ENCODE measurements at regions not wholly inside any gene's neighbourhood (a gene's known extent, or its start where the extent isn't known, plus 50 kb on each side); places are given as distances from the start of the nearest gene placed in this dataset.

DNA sequence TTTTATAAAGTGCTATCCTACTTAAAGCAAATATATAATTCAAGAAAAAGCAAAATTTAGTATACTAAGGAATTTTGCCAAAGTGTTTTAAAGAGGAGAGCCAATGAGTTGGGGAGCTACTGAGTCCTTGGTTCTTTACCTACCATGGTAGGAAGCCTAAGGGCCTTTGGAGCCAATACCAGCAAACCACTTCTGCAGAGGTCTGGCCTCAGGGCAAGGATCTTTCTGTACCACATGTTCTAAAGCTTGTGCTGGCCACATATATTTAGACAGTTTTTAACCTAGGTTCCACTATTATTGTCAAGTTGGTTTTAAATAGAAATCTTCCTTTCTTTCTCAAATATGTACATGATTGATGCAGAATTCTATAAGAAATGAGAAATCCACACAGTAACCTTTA is 172.3 kb upstream of the NREP start:
- no peaks in the 10 kb centered on the region for H3K9me2 ChIP-seq (replicated peaks; ENCODE audit: insufficient read depth, low read length)
- no peak for DNase-seq
- no peaks in the 10 kb centered on the region for H4K20me1 ChIP-seq (ENCODE audit: insufficient read depth, low read length)
- no peak overlapping the region for H2AFZ ChIP-seq (ENCODE audit: low read length)
- H3F3A ChIP-seq (ENCODE audit: insufficient read depth, low read length): no peaks in the 10 kb centered on the region
- no peaks in the 10 kb centered on the region for H3K9me3 ChIP-seq (replicated peaks; ENCODE audit: insufficient read depth, low read length)
- H3K79me2 ChIP-seq (ENCODE audit: low read length): no peaks in the 10 kb centered on the region
- no peaks in the 10 kb centered on the region for H3K27me3 ChIP-seq (replicated peaks; ENCODE audit: insufficient read depth, low read length)
- no peak overlapping the region for H3K4me3 ChIP-seq (ENCODE audit: low read length)
- no peaks in the 10 kb centered on the region for H3K36me3 ChIP-seq (replicated peaks; ENCODE audit: insufficient read depth, low read length)
- TF ChIP-seq, protein P1, sequence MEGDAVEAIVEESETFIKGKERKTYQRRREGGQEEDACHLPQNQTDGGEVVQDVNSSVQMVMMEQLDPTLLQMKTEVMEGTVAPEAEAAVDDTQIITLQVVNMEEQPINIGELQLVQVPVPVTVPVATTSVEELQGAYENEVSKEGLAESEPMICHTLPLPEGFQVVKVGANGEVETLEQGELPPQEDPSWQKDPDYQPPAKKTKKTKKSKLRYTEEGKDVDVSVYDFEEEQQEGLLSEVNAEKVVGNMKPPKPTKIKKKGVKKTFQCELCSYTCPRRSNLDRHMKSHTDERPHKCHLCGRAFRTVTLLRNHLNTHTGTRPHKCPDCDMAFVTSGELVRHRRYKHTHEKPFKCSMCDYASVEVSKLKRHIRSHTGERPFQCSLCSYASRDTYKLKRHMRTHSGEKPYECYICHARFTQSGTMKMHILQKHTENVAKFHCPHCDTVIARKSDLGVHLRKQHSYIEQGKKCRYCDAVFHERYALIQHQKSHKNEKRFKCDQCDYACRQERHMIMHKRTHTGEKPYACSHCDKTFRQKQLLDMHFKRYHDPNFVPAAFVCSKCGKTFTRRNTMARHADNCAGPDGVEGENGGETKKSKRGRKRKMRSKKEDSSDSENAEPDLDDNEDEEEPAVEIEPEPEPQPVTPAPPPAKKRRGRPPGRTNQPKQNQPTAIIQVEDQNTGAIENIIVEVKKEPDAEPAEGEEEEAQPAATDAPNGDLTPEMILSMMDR (IDR thresholded peaks at IDR 0.05; ENCODE audit: low read length): no peak
- no peak for TF ChIP-seq EZH2 (optimal IDR thresholded peaks at IDR 0.05; ENCODE audit: low read depth, low read length)
- no peak for TF ChIP-seq EZH2phosphoT487 (IDR thresholded peaks at IDR 0.05; ENCODE audit: low read length)
- no peak overlapping the region for H3K4me2 ChIP-seq (ENCODE audit: low read depth, low read length)
- no peak overlapping the region for H3K27ac ChIP-seq (ENCODE audit: low read length)
- no peaks in the 10 kb centered on the region for H3K4me1 ChIP-seq (ENCODE audit: low read length)
- no peak overlapping the region for H3K9ac ChIP-seq (ENCODE audit: low read length)

DNA sequence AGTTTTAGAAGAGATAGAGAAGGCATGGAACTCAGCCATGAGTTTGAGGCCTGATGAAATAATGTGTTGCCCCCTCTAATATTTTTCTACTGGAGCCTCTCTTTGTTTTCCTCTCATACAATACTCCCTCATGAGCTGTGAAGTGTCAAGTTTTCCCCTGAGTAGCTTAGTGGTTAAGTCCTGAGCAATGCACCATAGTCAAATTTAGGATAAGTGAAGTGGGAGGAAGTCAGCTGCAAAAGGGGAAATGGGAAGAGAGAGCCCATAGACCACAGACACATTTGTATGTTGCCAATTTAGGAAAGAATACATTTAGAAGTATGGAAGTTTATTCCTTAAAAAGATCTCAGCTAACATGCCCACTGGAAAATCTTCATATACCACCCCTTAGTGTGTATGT is 171.5 kb upstream of the NREP start:
- no peak for DNase-seq
- Histone ChIP-seq H3K27me3 (replicated peaks; ENCODE audit: insufficient read depth, low read length) (no peaks in the 10 kb centered on the region), H3K79me2 (ENCODE audit: low read length) (no peaks in the 10 kb centered on the region), H3K9me2 (replicated peaks; ENCODE audit: insufficient read depth, low read length) (no peaks in the 10 kb centered on the region), H3K9ac (ENCODE audit: low read length) (no peak overlapping the region), H3K9me3 (replicated peaks; ENCODE audit: insufficient read depth, low read length) (no peaks in the 10 kb centered on the region), H3K4me1 (ENCODE audit: low read length) (no peaks in the 10 kb centered on the region), H3K27ac (ENCODE audit: low read length) (no peak overlapping the region), H3F3A (ENCODE audit: insufficient read depth, low read length) (no peaks in the 10 kb centered on the region), H4K20me1 (ENCODE audit: insufficient read depth, low read length) (no peaks in the 10 kb centered on the region), H3K36me3 (replicated peaks; ENCODE audit: insufficient read depth, low read length) (no peaks in the 10 kb centered on the region), H3K4me2 (ENCODE audit: low read depth, low read length) (no peak overlapping the region), H2AFZ (ENCODE audit: low read length) (no peak overlapping the region), H3K4me3 (ENCODE audit: low read length) (no peak overlapping the region)
- no peak for TF ChIP-seq EZH2phosphoT487 (IDR thresholded peaks at IDR 0.05; ENCODE audit: low read length)
- TF ChIP-seq, protein P1 (IDR thresholded peaks at IDR 0.05; ENCODE audit: low read length): no peak
- TF ChIP-seq EZH2 (optimal IDR thresholded peaks at IDR 0.05; ENCODE audit: low read depth, low read length): no peak

DNA sequence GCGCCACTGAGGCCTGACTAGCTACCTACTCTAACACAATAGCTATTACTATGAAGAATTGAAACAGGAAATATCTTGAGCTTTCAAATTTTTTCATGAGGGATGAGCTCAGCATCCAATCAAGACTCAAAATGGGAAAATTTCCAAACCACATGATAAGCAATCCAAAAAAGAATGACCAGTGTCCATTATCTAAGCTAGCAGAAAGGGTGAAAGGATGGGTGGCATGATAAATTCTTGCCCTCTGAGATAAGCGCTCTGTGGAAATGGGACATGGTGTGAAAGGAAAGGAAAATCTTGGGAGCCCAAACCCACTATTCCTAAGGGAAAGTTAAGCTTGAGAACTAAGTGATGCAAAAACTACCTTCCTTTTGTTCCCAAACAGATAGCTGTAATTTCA is 170.2 kb upstream of the NREP start:
- H2AFZ ChIP-seq (ENCODE audit: low read length): no peak overlapping the region
- no peaks in the 10 kb centered on the region for H3K4me1 ChIP-seq (ENCODE audit: low read length)
- H4K20me1 ChIP-seq (ENCODE audit: insufficient read depth, low read length): no peaks in the 10 kb centered on the region
- no peaks in the 10 kb centered on the region for H3K36me3 ChIP-seq (replicated peaks; ENCODE audit: insufficient read depth, low read length)
- no peaks in the 10 kb centered on the region for H3K9me3 ChIP-seq (replicated peaks; ENCODE audit: insufficient read depth, low read length)
- no peaks in the 10 kb centered on the region for H3K9me2 ChIP-seq (replicated peaks; ENCODE audit: insufficient read depth, low read length)
- H3K4me2 ChIP-seq (ENCODE audit: low read depth, low read length): no peak overlapping the region
- no peaks in the 10 kb centered on the region for H3K27me3 ChIP-seq (replicated peaks; ENCODE audit: insufficient read depth, low read length)
- no peak overlapping the region for H3K4me3 ChIP-seq (ENCODE audit: low read length)
- TF ChIP-seq EZH2phosphoT487 (IDR thresholded peaks at IDR 0.05; ENCODE audit: low read length) (no peak), EZH2 (optimal IDR thresholded peaks at IDR 0.05; ENCODE audit: low read depth, low read length) (no peak)
- TF ChIP-seq, protein P1 (IDR thresholded peaks at IDR 0.05; ENCODE audit: low read length): no peak
- H3F3A ChIP-seq (ENCODE audit: insufficient read depth, low read length): no peaks in the 10 kb centered on the region
- H3K9ac ChIP-seq (ENCODE audit: low read length): no peak overlapping the region
- DNase-seq: no peak
- no peak overlapping the region for H3K27ac ChIP-seq (ENCODE audit: low read length)
- no peaks in the 10 kb centered on the region for H3K79me2 ChIP-seq (ENCODE audit: low read length)

Measured in MM.1S (cell line).